Fibroblast of skin of left biceps (primary cell): ENCODE measurements at regions not wholly inside any gene's neighbourhood (a gene's known extent, or its start where the extent isn't known, plus 50 kb on each side); places are given as distances from the start of the nearest gene placed in this dataset.

Source experiments
- DNase-seq, 2 experiments: peaks; one replicate each; pipeline ENCODE4 v3.0.0-alpha.2; 2013; ENCODE audit warnings: low read depth in 2 of 2

DNA sequence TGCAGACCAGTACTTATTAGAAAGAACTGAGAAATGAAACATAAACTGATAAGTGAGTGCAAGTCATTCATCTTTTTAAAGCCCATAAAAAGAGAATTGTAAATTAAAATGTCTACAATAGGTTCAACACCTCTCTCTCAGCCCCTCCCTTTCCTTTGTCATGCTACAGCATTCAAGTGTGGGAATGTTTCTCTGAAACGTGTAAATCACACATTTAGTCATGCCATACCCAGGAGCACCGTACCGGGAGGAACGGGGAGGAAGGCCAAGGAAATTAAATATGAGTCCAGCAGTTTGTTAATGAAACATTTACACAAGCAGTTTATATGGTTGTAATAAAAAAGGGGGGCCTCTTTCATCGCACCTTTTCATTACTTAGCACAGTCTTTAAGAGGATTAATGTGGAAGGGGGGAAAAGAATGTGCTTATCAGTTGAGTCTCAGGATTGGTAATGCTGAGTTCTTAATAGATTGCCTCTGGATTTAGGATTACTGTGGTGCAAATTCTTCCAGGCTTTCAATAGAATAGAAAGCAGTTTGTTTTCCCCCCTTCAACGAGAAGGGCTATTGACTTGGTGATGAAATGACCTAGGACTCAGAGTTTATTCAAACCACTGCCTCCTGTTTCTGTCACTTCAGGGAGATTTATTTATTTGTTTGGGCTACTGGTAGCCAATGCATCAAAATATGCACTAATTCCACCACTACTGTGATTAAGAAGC, 176.0 kb upstream of the ZNF608 start:
- no peak for DNase-seq

DNA sequence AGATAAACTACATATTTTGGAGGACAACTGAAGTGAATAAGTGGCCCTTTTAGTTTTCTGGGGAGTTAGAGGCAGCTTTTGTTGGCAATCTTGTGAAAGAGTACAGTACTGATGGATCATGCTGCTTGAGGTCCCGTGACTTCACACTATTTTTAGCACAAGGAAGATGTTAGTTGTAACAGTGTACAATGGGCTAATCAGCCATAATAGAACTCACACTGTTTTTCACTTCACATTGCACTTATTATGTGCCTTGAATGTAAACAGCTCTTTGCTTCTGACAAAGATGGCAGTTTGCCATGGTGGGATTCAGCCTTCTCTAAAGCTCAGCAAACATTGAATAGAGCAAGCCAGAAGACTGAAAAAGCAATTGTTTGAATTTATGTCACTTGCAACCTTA, 176.7 kb upstream of the ZNF608 start:
- DNase-seq, result no peak

DNA sequence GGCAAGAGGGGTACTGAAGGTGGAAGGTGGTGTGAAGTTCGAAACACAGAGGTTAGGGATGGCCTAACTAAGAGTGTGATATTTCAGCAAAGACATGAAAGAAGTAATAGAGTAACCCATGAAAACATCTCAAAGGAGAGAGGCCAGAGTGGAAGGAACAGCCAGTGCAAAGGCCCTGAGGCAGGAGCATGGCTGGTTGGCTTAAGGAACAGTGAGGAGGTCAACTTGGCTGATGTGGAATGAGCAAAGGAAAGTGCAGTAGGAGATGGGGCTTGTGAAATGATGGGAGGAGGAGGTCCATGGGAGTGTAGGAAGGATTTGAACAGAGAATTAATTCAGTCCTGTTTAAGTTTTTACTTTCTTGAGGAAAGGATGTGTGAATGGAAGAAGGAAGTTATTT, 178.3 kb upstream of the ZNF608 start:
- DNase-seq, result no peak

DNA sequence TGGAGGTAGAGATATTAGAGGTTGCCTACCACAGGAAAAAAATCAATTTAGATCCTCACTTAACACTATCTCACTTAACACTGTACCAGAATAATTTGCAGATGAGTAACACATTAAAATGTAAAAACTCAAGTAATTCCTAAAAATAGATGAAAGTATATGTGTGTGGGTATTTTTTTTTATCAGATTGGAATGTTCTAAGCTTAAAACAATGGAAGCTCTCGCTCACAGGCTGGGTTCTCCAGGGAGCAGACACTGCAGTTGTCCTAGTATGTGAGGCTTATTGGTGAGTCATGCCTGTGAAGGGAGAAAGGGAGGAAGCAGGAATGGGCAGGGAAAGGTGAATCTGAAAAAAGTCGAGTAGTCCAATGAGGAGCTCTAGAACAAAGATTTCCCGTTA, 181.3 kb upstream of the ZNF608 start:
- DNase-seq, result peak in 1 of 2 experiments; percentile 21

DNA sequence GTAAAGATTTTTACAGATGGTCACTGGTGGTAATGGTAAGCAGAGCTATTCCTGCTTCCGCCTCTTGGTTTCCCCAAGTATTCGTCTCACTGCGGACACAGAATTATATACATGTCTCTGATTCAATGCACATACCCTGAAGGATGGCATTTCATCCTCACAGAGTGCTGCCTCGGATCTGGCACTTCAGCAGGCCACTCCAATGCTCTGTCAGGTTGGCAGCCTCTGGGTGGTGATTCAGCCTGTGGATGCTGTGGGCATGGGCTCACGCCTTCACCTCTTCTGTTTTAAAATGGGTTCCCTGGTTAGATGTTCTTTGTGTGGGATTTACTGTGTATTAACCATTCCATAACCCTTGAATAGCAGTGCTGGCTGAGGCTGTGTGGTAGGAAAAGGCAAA, 182.6 kb upstream of the ZNF608 start:
- DNase-seq, result no peak

DNA sequence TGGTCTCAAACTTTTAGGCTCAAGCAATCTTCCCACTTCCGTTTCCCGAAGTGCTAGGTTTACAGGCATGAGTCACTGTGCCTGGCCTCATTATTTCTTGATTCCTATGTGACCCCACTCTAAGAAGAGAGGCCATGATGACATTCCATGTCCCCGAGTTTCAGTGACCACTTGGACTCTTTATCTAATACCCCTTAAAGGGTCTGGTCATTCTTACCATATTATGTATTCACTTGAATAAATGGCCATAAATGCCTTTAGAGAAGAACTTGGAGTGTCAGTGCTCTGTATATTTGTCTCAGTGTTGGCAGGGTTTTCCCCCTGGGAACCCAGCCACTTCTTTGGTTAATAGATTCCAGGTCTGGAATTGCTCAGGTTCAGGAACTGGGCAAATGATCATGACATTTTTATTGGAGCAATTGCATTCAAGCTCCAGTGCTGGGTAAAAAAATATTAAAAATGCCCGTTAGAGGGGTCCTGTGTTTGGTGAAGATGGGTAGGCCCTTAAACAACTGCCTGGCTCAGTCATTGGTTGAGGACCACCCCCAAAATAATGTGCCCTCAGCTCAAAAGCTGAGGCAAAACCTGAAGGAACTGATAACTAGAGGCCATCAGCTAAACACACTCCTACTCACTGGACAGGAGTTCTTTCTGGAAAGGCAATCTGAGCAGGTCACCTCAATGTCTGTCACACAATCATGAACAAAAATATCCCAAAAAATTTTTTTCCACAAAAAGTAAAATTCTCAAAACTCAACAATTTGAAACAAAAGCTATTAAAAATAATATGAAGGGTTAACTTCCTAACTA, 186.6 kb upstream of the ZNF608 start:
- peak; percentile 18 to 32 for DNase-seq

DNA sequence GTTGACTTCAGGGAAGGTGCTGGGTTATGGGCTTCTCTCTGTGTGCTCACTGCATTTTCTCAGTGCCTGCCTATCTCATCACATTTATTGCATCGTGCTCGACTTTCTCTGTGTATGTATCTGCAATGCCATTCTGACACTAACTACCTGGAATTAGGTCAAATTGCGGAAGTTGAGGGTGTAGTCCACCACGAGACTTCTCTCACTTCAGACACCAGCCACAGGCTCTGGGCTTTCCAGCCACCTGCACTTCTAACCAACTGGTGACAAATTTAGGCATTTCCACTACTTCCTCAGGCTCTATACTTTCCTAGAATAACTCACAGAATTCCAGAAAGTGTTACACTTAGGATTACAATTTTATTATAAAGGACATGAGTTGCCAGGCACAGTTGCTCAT, 188.6 kb upstream of the ZNF608 start:
- no peak for DNase-seq

DNA sequence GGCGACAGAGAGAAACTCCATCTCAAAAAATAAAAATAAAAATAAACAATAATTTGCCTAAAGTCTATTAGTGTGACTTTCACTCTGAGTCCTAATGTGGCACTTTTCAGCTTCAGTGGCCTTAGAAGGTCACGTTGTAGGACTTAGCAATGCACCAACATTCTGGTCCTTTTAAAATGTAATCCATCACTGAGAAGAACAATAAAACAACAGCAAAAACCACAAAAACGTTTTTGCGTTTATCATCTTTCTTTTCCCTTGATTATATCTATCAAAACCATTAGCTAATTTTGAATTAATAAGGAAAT, 190.1 kb upstream of the ZNF608 start:
- no peak for DNase-seq

DNA sequence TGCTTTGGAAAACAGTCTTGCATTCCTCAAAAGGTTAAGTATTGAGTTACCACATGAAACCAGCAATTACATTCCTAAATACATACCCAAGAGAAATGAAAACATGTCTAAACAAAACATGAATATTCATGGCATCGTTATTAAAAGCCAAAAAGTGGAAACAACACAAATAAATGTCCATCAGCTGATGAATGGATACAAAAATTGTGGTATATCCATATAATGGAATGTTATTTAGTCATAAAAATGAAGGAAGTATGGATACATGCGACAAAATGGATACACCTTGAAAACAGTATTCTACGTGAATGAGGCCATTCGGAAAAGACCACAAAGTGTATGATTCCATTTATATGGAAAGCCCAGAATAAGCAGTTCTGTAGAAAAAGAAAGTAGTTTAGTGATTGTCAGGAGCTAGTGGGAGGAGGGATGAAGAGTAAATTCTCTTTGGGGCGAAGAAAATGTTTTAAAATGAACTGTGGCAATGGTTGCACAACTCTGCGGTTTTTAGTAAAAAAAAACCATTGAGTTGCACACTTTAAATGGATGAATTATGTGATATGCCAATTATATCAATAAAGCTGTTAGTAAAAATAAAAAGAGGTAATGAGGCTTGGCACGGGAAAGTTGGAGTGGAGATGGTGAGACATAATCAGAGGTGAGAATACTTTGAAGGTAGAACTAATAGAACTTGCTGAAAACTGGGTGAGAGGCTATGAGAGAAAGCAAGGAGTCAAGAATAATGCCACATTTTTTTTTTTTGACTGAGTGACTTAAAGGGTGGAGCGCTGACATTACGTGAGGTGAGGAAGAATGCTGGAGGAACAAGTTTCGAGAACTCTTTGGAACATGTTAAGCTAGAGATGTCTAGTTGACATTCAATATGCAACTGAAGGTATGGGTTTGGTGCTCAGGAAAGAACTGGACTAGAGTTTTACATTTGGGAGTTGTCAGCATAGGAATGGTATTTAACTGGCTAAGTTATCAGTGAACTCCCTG, 194.9 kb upstream of the ZNF608 start:
- DNase-seq, result no peak

DNA sequence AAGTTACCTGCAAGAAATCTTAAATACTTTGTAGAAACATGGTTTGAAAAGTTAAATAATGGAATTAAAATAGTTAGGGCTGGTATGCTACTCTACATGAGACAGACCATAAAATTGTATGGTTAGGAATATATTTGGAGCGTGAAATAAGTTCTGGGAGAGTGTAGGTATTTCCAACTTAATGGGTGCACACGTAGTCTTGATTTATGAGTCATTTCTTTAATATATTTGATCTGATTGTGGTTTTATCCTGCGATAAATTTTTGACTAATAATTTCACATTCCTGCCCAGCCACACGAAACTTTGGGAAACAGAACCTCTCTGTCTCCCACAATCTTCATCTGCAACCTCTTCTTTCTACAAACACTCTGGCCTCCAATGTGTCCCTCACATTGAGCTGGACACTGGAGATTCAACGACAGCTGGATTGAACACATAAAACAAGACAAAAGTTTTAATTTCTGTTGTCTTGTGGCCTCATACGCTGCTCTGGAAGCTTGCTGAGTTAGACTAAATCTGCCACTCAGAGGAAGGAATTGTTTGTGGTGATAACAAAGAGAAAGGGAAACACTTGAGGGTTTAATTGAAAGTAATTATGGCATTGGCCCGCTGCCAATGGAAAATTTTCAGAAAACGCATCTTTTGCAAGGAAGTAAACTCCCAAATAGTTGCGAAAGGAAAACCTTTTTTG, 201.8 kb upstream of the ZNF608 start:
- no peak for DNase-seq

DNA sequence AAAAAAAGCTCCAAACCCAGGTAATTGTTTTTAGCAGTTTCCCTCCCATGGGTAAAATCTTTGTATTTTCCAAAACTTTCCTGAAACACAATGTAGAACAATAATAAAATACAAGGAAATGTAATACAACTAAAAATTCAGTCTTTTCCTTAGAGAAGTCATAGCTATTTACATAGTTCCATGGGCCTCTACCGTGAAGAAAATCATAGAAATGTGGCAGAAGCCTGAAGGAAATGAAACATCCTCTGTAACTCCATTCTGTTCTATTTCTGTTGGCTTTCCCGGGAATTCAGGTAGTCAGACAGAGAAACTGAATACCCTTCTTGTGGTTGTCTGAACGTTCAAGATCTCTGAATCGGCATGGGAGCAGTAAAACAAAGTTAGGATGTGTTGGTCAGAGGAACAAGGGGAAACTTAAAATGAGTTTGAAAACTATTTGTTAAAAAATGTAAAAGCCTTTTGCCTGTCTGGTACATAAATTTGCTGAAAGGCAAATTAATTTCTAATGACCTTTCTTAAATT, 202.4 kb upstream of the ZNF608 start:
- no peak for DNase-seq

DNA sequence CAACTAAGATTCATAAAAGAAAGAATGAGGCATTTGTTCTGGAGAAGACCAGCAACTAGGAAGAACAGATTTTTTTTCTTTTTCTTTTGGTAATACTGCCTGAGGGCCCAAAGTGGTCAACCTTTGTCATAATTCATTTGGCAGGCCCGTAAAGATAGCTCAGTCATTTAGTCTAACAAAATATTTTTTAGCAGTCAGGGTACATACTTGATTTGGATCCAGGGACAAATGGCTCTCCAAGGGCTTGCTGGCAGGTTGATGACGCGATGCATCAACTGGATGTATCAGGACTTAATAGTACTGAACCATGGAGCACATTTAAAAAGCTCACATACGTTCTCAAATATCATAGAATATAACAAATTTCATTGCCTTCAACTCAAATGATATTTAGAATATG, 203.4 kb upstream of the ZNF608 start:
- no peak for DNase-seq

DNA sequence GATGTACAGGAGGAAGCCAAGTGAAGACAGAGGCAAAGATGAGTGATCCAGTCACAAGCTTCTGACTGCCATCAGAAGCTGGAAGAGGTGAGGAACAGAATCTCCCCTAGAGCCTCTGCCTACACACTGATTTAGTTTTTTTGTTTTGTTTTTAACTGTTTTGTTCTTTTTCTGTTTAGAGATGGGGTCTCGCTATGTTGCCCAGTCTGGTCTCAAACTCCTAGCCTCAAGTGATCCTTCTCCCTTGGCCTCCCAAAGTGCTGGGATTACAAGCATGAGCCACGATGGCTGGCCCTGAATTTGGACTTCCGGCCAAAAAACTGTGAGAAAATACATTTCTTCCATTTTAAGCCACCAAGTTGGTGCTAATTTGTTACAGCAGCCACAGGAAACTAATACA, 204.7 kb upstream of the ZNF608 start:
- DNase-seq, result no peak

DNA sequence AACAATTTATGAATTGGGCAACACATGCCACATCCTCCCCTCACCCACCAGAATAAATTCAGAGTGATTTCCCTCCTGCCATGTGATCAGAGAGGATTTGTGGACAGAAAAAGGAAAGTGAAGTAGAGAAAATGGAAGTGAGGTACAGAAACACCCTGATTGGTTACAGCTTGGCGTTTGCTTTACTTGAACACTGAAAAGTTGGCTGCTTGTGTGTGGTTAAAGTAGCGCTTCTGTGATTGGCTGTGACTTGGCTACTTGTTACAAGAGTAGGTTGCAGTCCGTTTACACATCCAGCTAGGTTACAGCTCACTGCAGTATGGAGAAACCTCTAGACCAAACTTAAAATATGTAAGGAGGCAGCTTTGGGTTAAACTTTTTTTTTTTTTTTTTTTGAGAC, 205.2 kb upstream of the ZNF608 start:
- DNase-seq, result no peak

DNA sequence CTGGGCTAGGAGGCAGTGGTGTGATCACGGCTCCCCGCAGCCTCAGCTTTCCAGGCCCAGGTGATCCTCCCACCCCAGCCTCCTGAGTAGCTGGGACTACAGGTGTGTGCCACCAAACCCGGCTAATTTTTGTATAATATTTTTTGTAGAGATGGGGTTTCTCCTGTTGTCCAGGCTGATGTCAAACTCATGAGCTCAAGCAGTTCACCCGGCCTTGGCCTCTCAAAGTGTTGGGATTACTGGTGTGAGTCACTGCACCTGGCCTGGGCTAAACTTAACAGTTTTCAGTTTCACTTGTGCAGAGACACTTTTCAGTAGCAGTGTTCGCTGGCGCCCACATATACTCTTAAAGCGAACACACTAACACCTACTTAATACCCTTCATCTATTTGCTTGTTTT, 205.6 kb upstream of the ZNF608 start:
- no peak for DNase-seq

DNA sequence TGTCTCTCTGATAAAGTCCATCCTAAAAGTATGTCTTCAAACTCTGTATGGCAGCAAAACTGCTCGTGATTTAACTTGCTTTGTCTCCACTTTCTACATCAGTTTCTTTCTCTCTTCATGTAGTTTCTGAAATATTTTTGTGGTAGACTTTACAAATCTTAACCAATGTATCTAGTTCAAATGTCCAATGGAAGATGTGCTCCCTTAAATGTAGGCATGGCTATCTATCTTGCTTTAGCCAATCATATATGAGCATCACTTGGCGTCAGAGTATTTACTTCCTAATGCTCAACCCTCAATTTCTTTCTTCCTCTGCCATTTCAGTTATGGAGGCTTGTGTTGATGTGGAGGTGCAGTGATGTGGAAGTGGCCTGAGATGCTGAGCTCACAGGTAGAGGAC, 206.1 kb upstream of the ZNF608 start:
- no peak for DNase-seq

DNA sequence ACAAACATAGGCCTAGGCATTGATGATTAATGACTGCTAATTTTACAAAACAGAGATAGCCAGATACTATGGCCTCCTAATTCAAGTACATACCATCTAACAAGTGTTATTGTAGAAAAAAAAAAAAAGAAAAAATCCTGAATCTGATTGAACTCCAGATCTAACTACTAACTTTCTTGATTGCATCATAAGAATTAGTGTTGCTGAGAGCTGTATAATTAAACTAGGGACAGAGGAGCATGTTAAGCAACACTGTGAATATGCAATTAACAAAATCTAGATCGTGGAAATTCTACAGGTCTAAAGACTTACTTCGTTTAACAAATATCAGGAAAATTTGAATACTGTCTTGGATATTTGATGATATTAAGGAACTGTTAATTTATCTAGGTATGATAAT, 208.3 kb upstream of the ZNF608 start:
- no peak for DNase-seq

DNA sequence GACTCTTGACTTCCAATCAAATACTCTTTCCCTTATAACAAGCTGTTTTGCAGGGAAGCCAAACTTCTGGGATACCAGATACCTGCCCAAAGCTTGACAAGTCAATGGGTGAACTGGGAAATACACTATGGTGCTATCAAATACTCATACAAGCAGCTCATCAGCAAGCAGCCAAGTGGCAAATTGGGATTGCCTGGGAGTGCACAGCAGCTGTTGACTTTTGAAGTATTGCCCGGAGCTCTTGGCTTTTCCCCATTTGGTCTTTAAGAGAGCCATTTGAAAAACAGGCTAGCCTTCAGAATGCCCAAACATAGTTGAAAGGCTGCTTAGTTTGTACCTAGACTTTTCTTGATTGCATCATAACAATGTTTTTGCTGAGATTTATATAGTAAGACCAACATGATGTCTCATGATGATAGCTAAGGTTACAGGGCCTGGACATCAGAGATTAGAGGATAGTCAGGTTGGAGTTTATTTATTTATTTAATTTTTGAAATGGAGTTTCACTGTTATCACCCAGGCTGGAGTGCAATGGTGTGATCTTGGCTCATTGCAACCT, 210.1 kb upstream of the ZNF608 start:
- DNase-seq, result no peak

DNA sequence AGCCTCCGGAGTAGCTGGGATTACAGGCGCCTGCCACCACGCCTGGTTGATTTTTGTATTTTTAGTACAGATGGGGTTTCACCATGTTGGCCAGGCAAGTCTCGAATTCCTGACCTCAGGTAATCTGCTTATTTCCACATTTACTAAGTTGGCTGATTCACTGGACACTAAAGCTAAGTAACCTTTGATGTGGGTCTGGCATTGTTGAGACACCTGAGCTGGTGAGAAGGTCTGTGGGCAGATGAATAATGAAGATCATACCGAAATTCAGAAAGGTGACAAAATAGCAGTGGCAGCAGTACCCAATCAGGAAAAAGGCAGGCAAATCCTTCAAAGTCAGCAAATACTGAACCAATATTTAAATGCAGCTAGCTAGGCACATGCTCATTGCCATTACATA, 210.6 kb upstream of the ZNF608 start:
- no peak for DNase-seq

DNA sequence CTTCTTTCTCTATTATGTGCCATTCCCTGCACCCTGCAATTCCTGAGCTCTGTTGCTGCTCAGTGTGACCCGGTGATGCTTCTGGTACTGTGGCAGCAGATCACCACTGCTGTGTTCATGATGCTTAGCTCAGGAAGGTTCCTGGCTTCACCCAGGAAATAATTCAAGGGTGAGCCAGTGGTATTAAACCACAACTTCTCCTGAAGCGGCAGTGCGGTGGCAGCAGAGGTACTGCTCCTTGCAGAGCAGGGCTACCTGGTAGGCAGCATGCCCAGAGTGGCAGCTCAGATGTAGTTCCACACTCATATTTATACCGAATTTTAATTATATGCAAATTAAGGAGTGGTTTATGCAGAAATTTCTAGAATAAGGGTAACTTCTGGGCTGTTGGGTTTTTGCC, 213.8 kb upstream of the ZNF608 start:
- no peak for DNase-seq

DNA sequence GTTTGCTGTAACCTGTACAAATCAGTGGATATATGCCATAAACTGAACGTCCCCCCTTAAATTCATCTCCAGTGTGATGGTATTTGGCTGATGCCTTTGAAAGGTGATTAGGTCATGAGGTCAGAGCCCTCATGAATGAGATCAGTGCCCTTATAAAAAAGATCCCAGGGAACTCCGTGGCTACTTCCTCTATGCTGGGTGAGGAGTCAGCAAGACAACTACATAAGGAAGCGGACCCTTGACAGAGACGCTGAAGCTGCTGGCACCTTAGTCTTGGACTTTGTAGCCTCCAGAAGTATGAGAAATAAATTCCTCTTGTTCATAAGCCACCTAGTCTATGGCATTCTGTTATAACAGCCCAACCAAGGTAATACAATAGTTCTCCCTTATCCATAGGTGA, 215.1 kb upstream of the ZNF608 start:
- no peak for DNase-seq
